CD4-positive, alpha-beta T cell (primary cell): ENCODE measurements at regions not wholly inside any gene's neighbourhood (a gene's known extent, or its start where the extent isn't known, plus 50 kb on each side); places are given as distances from the start of the nearest gene placed in this dataset.
"Not testable (repeated sequence)": the region's sequence is repeated elsewhere in the genome, so short reads cannot be mapped to it uniquely, and the experiment has no call there.

Experiments
- ATAC-seq: fragments of 200-7000 bp; cut with Tn5 transposase; one replicate; pipeline ENCODE4 v1.10.0; 2022; ENCODE audit warnings: mild to moderate bottlenecking; ENCODE audit not compliant: poor library complexity
- CTCF ChIA-PET: fragments of 350-600 bp; sonication (Branson Sonifier 250); formaldehyde crosslinking; loops from one replicate; lab custom pipeline; 2021; ENCODE audit warnings: antibody characterized with exemption, inconsistent platforms; lab: Charles Lee
- POLR2A ChIA-PET: fragments of 350-600 bp; sonication (Branson Sonifier 250); formaldehyde crosslinking; loops from one replicate; lab custom pipeline; 2021; ENCODE audit warnings: antibody characterized with exemption, inconsistent platforms; lab: Charles Lee
- DNase-seq, 14 experiments: peaks; one replicate each; pipeline ENCODE4 v3.0.0-alpha.2; 2013 to 2020; ENCODE audit warnings: mixed read lengths in 2 of 14
- H3K27ac ChIP-seq, 2 donors: one replicate each; pipeline versions ENCODE4 v1.5.1 to v1.7.0; 2013; ENCODE audit warnings: low read length in 2 of 2, low read depth in 1 of 2, mild to moderate bottlenecking in 1 of 2
- H3K27me3 ChIP-seq, 2 experiments: 1 replicate in 1 of 2; 2 replicates in 1 of 2; pipeline versions ENCODE4 v1.6.1 to v1.7.0; 2013; ENCODE audit warnings: low read length in 2 of 2, control low read depth in 1 of 2, mild to moderate bottlenecking in 1 of 2, moderate library complexity in 1 of 2; ENCODE audit not compliant: insufficient read depth in 2 of 2, control insufficient read depth in 1 of 2
- H3K36me3 ChIP-seq: one replicate; pipeline ENCODE4 v1.6.1; 2013; ENCODE audit warnings: low read length, control low read depth; ENCODE audit not compliant: insufficient read depth
- H3K4me1 ChIP-seq: one replicate; pipeline ENCODE4 v1.6.1; 2013; ENCODE audit warnings: low read length, control low read depth; ENCODE audit not compliant: insufficient read depth
- H3K4me3 ChIP-seq: one replicate; pipeline ENCODE4 v1.5.1; 2013; ENCODE audit warnings: mild to moderate bottlenecking, low read length, moderate library complexity
- H3K9me3 ChIP-seq, 2 experiments: 1 replicate in 1 of 2; 2 replicates in 1 of 2; pipeline versions ENCODE4 v1.6.1 to v1.7.0; 2013; ENCODE audit warnings: low read length in 2 of 2, mild to moderate bottlenecking in 2 of 2, control low read depth in 1 of 2, moderate library complexity in 1 of 2; ENCODE audit not compliant: control insufficient read depth in 1 of 2, insufficient read depth in 1 of 2
- H3K27ac Mint-ChIP-seq: one replicate; pipeline ENCODE4 v1.8.0; 2020; ENCODE audit warnings: mixed read lengths
- H3K27me3 Mint-ChIP-seq: one replicate; pipeline ENCODE4 v1.8.0; 2021; ENCODE audit warnings: mixed read lengths
- H3K36me3 Mint-ChIP-seq: one replicate; pipeline ENCODE4 v1.8.0; 2021; ENCODE audit warnings: low read depth, mixed read lengths
- H3K4me1 Mint-ChIP-seq: one replicate; pipeline ENCODE4 v1.8.0; 2021; ENCODE audit warnings: low read depth, mixed read lengths
- H3K4me3 Mint-ChIP-seq: one replicate; pipeline ENCODE4 v1.8.0; 2020; ENCODE audit warnings: mild to moderate bottlenecking, mixed read lengths
- H3K9me3 Mint-ChIP-seq: one replicate; pipeline ENCODE4 v1.8.0; 2020; ENCODE audit warnings: mixed read lengths
- CTCF ChIP-seq: fragments of 200-600 bp; IDR thresholded peaks from one replicate; pipeline ENCODE4 v1.8.0; 2022; ENCODE audit warnings: antibody characterized with exemption, mild to moderate bottlenecking
- intact Hi-C, 2 experiments: fragments of 100-400 bp; cut with DNase I in 1 of 2; cut with micrococcal nuclease in 1 of 2; formaldehyde crosslinking; loops; one replicate each; pipeline versions ENCODE4 v1.15.1 to v1.9.0; 2023 to 2025; cut with DNase I, micrococcal nuclease

- peaks cover 29% of the 10 kb centered on the region for H3K27me3 Mint-ChIP-seq
- Histone ChIP-seq H3K27ac (no peak overlapping the region), H3K36me3 (no peaks in the 10 kb centered on the region), H3K4me1 (no peaks in the 10 kb centered on the region), H3K27me3 (no peaks in the 10 kb centered on the region), H3K4me3 (no peak overlapping the region), H3K9me3 (no peaks in the 10 kb centered on the region)
- ChIA-PET CTCF (no interaction called here), POLR2A (no interaction called here)
- intact Hi-C loops: no loop called here
- no peaks in the 10 kb centered on the region for H3K9me3 Mint-ChIP-seq
- no peak overlapping the region for H3K27ac Mint-ChIP-seq
- no peaks in the 10 kb centered on the region for H3K36me3 Mint-ChIP-seq
- ATAC-seq (no peak), DNase-seq (no peak)
- H3K4me1 Mint-ChIP-seq: no peaks in the 10 kb centered on the region
- no peak overlapping the region for H3K4me3 Mint-ChIP-seq
- TF ChIP-seq CTCF: no peak
These were observed 70.8 kb upstream of the BOD1L1 start for GRCh38 chr4:13698296-13698695.

- Mint-ChIP-seq H3K4me3 (no peak overlapping the region), H3K36me3 (no peaks in the 10 kb centered on the region), H3K9me3 (no peaks in the 10 kb centered on the region), H3K4me1 (no peaks in the 10 kb centered on the region), H3K27ac (no peak overlapping the region), H3K27me3 (peaks cover 20% of the 10 kb centered on the region)
- intact Hi-C loops: no loop called here
- no peak for TF ChIP-seq CTCF
- ChIA-PET POLR2A (interaction anchor here (0.9 kb wide), 1 partner anchor 74 kb away, joined by 3 read pairs; no protein-coding TSS in a partner anchor), CTCF (no interaction called here)
- Histone ChIP-seq H3K27me3 (no peaks in the 10 kb centered on the region), H3K9me3 (no peaks in the 10 kb centered on the region), H3K36me3 (no peaks in the 10 kb centered on the region), H3K27ac (no peak overlapping the region), H3K4me3 (no peak overlapping the region), H3K4me1 (no peaks in the 10 kb centered on the region)
- no peak for ATAC-seq
- no peak for DNase-seq
These were observed 72.7 kb upstream of the BOD1L1 start for GRCh38 chr4:13700021-13700857.

GRCh38 chr4:13700858-13701140 is 73.3 kb upstream of the BOD1L1 start:
- H3K4me3 ChIP-seq, CTCF ChIA-PET, H3K9me3 Mint-ChIP-seq, H3K9me3 ChIP-seq, DNase-seq, H3K27ac ChIP-seq, H3K27ac Mint-ChIP-seq, H3K4me1 Mint-ChIP-seq, H3K27me3 ChIP-seq, H3K36me3 ChIP-seq, intact Hi-C loops, ATAC-seq, H3K36me3 Mint-ChIP-seq, H3K4me3 Mint-ChIP-seq, H3K4me1 ChIP-seq: not testable (repeated sequence)
- POLR2A ChIA-PET: interaction anchor here (0.9 kb wide), 1 partner anchor 73 kb away, joined by 3 read pairs; no protein-coding TSS in a partner anchor
- H3K27me3 Mint-ChIP-seq: peaks cover 19% of the 10 kb centered on the region
